ENCODE measurements at regions not wholly inside any gene's neighbourhood (a gene's known extent, or its start where the extent isn't known, plus 50 kb on each side); places are given as distances from the start of the nearest gene placed in this dataset.

DNA sequence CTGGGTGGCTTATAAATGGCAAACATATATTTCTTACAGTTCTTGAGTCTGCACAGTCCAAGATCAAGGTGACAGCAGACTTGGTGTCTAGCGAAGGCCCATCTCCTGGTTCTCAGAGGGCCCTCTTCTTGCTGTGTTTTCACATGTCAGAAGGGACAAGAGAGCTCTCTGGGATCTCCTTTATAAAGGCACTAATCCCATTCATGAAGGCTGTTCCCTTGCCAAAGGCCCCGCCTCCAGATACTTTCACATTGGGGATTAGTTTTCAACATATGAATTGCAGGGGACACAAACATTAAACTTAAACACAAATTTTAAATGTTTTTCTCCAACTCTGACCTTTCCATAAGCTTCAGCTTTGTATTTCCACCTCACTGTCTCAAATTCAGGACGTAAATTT is 1135.0 kb upstream of the TENM3 start:
- TF ChIP-seq POLR2A (IDR thresholded peaks at IDR 0.05; ENCODE audit: low read length) (no peak), GATA1 (IDR thresholded peaks at IDR 0.05; ENCODE audit: low read depth, low read length) (no peak)

Data from erythroblast (primary cell).